ENCODE measurements at regions not wholly inside any gene's neighbourhood (a gene's known extent, or its start where the extent isn't known, plus 50 kb on each side); places are given as distances from the start of the nearest gene placed in this dataset.

- H3K27ac ChIP-seq = no peak overlapping the region
These were observed 87.3 kb upstream of the LIPC start for GRCh38 chr15:58344213-58345070.

GRCh38 chr15:58346361-58346760 lies 85.4 kb upstream of the LIPC start:
- Histone ChIP-seq H3K4me3 (IDR thresholded peaks at IDR 0.05; ENCODE audit: insufficient read depth, low read depth, low read length) (no peak overlapping the region), H2AFZ (ENCODE audit: low read depth) (no peak overlapping the region), H3K27me3 (ENCODE audit: insufficient read depth, low read depth) (no peaks in the 10 kb centered on the region), H3K4me1 (ENCODE audit: low read depth, poor library complexity, severe bottlenecking) (no peaks in the 10 kb centered on the region), H4K20me1 (ENCODE audit: insufficient read depth) (no peaks in the 10 kb centered on the region), H3K79me2 (ENCODE audit: insufficient read depth, low read depth) (no peaks in the 10 kb centered on the region), H3K36me3 (ENCODE audit: insufficient read depth) (no peaks in the 10 kb centered on the region), H3K27ac (no peak overlapping the region), H3K4me2 (no peak overlapping the region), H3K9ac (no peak overlapping the region)
- TF ChIP-seq CTCF (conservative IDR thresholded peaks at IDR 0.05; ENCODE audit: low read depth, low read length) = no peak

More at GRCh38 chr15:58344213-58345070, 87.3 kb upstream of the LIPC start:
- H3K4me2 ChIP-seq = no peak overlapping the region
- H3K9ac ChIP-seq = no peak overlapping the region
- no peak for TF ChIP-seq CTCF (conservative IDR thresholded peaks at IDR 0.05; ENCODE audit: low read depth, low read length)
- H3K4me1 ChIP-seq (ENCODE audit: low read depth, poor library complexity, severe bottlenecking) = no peaks in the 10 kb centered on the region
- H3K27me3 ChIP-seq (ENCODE audit: insufficient read depth, low read depth) = no peaks in the 10 kb centered on the region
- no peaks in the 10 kb centered on the region for H3K79me2 ChIP-seq (ENCODE audit: insufficient read depth, low read depth)
- H3K4me3 ChIP-seq (IDR thresholded peaks at IDR 0.05; ENCODE audit: insufficient read depth, low read depth, low read length) = no peak overlapping the region
- no peaks in the 10 kb centered on the region for H4K20me1 ChIP-seq (ENCODE audit: insufficient read depth)
- no peaks in the 10 kb centered on the region for H3K36me3 ChIP-seq (ENCODE audit: insufficient read depth)
- no peak overlapping the region for H2AFZ ChIP-seq (ENCODE audit: low read depth)

GRCh38 chr15:58348095-58348812 lies 83.5 kb upstream of the LIPC start:
- H3K4me1 ChIP-seq (ENCODE audit: low read depth, poor library complexity, severe bottlenecking) = no peaks in the 10 kb centered on the region
- no peak for TF ChIP-seq CTCF (conservative IDR thresholded peaks at IDR 0.05; ENCODE audit: low read depth, low read length)
- H3K27ac ChIP-seq = no peak overlapping the region
- no peak overlapping the region for H3K9ac ChIP-seq
- no peaks in the 10 kb centered on the region for H3K27me3 ChIP-seq (ENCODE audit: insufficient read depth, low read depth)
- H4K20me1 ChIP-seq (ENCODE audit: insufficient read depth) = no peaks in the 10 kb centered on the region
- no peak overlapping the region for H3K4me2 ChIP-seq
- no peak overlapping the region for H2AFZ ChIP-seq (ENCODE audit: low read depth)
- no peak overlapping the region for H3K4me3 ChIP-seq (IDR thresholded peaks at IDR 0.05; ENCODE audit: insufficient read depth, low read depth, low read length)
- no peaks in the 10 kb centered on the region for H3K79me2 ChIP-seq (ENCODE audit: insufficient read depth, low read depth)
- H3K36me3 ChIP-seq (ENCODE audit: insufficient read depth) = no peaks in the 10 kb centered on the region

- no peak overlapping the region for H3K27ac ChIP-seq
- no peaks in the 10 kb centered on the region for H3K4me1 ChIP-seq (ENCODE audit: low read depth, poor library complexity, severe bottlenecking)
- no peak overlapping the region for H3K9ac ChIP-seq
- no peaks in the 10 kb centered on the region for H3K27me3 ChIP-seq (ENCODE audit: insufficient read depth, low read depth)
- H4K20me1 ChIP-seq (ENCODE audit: insufficient read depth) = no peaks in the 10 kb centered on the region
- no peaks in the 10 kb centered on the region for H3K36me3 ChIP-seq (ENCODE audit: insufficient read depth)
- no peak overlapping the region for H3K4me3 ChIP-seq (IDR thresholded peaks at IDR 0.05; ENCODE audit: insufficient read depth, low read depth, low read length)
- no peak overlapping the region for H2AFZ ChIP-seq (ENCODE audit: low read depth)
- no peak for TF ChIP-seq CTCF (conservative IDR thresholded peaks at IDR 0.05; ENCODE audit: low read depth, low read length)
- no peaks in the 10 kb centered on the region for H3K79me2 ChIP-seq (ENCODE audit: insufficient read depth, low read depth)
- no peak overlapping the region for H3K4me2 ChIP-seq
These were observed 79.5 kb upstream of the LIPC start for GRCh38 chr15:58352026-58352929.
